Type B pancreatic cell (in vitro differentiated cells): ENCODE measurements at regions not wholly inside any gene's neighbourhood (a gene's known extent, or its start where the extent isn't known, plus 50 kb on each side); places are given as distances from the start of the nearest gene placed in this dataset.

Experiments used
- DNase-seq: peaks from one replicate; pipeline ENCODE4 v3.0.0; 2021; ENCODE audit warnings: mixed read lengths; ENCODE audit not compliant: unreplicated experiment; ENCODE audit errors: extremely low spot score
- H3K27ac Mint-ChIP-seq: 2 replicates; pipeline ENCODE4 v1.8.0; 2021; ENCODE audit warnings: mild to moderate bottlenecking, mixed read lengths
- H3K27me3 Mint-ChIP-seq: 2 replicates; pipeline ENCODE4 v1.8.0; 2021; ENCODE audit warnings: mixed read lengths
- H3K36me3 Mint-ChIP-seq: 2 replicates; pipeline ENCODE4 v1.8.0; 2021; ENCODE audit warnings: mixed read lengths
- H3K4me1 Mint-ChIP-seq: one replicate; pipeline ENCODE4 v1.8.0; 2021; ENCODE audit warnings: mixed read lengths; ENCODE audit not compliant: unreplicated experiment
- H3K4me3 Mint-ChIP-seq: 2 replicates; pipeline ENCODE4 v1.8.0; 2021; ENCODE audit warnings: mild to moderate bottlenecking, mixed read lengths
- H3K9me3 Mint-ChIP-seq: 2 replicates; pipeline ENCODE4 v1.8.0; 2021; ENCODE audit warnings: mixed read lengths
- TF ChIP-seq, protein P1 (sequence below): fragments of 200-600 bp; sonication (generic); conservative IDR thresholded peaks from 2 replicates; pipeline ENCODE4 v1.5.0; 2021; ENCODE audit warnings: antibody characterized with exemption, mild to moderate bottlenecking

DNA sequence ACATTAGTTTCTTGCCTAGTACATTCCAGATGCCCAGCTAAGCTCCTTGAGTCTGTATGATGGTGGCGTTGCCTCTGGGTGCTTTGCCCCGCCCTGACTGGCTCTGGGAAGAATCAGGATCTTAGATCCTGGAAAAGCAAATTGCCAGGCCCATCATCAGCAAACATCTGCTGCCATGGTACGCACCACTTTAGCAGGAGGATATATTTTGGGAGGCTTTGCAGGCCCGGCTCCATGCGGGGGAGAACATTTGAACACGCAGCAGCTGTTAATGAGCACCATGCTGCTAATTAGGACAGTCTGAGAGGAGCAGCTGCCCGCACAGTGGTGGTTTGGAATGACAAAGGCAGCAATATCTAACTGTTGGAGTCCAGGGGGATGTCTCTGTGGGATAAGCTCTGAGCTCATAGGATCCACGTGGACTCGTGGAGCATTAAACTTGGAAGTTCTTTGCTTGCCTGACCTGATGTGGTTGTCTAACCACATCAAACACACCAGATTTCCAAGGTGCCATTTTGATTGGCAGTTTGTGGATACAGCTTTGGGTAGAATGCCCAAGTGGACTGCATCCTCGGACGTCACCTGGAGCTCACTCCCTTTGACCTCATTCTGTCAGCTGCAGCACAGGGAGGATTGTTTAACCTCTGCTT, 217.0 kb upstream of the ZBED5 start:
- Mint-ChIP-seq H3K9me3 (no peaks in the 10 kb centered on the region), H3K4me1 (peaks cover 37% of the 10 kb centered on the region), H3K27ac (no peak overlapping the region), H3K4me3 (no peak overlapping the region), H3K36me3 (no peaks in the 10 kb centered on the region), H3K27me3 (peaks cover 24% of the 10 kb centered on the region)
- TF ChIP-seq, protein P1, sequence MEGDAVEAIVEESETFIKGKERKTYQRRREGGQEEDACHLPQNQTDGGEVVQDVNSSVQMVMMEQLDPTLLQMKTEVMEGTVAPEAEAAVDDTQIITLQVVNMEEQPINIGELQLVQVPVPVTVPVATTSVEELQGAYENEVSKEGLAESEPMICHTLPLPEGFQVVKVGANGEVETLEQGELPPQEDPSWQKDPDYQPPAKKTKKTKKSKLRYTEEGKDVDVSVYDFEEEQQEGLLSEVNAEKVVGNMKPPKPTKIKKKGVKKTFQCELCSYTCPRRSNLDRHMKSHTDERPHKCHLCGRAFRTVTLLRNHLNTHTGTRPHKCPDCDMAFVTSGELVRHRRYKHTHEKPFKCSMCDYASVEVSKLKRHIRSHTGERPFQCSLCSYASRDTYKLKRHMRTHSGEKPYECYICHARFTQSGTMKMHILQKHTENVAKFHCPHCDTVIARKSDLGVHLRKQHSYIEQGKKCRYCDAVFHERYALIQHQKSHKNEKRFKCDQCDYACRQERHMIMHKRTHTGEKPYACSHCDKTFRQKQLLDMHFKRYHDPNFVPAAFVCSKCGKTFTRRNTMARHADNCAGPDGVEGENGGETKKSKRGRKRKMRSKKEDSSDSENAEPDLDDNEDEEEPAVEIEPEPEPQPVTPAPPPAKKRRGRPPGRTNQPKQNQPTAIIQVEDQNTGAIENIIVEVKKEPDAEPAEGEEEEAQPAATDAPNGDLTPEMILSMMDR = no peak
- DNase-seq = no peak

DNA sequence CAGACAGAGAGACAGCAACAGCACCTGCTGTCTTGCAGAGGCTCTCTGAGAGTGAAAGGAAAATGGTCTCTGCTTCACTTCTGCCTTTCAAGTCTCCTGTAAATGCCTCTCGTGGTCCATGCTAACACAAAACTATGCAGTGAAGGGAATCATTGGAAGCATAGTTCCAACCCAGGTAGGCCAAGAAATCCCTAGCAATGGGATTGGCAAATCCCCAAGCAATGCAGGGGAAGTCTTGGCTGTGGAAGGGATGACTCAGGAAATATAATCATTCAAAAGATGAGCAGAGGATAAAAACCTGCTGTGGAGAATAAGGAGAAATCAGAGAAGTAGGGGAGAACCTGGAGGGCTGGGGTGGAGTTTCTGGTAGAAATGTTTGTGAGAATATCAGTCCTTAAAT, 216.1 kb upstream of the ZBED5 start:
- Mint-ChIP-seq H3K4me3 (no peak overlapping the region), H3K36me3 (no peaks in the 10 kb centered on the region), H3K9me3 (no peaks in the 10 kb centered on the region), H3K27ac (no peak overlapping the region), H3K27me3 (peaks cover 19% of the 10 kb centered on the region), H3K4me1 (peaks cover 45% of the 10 kb centered on the region)
- TF ChIP-seq, protein P1 = no peak
- no peak for DNase-seq

DNA sequence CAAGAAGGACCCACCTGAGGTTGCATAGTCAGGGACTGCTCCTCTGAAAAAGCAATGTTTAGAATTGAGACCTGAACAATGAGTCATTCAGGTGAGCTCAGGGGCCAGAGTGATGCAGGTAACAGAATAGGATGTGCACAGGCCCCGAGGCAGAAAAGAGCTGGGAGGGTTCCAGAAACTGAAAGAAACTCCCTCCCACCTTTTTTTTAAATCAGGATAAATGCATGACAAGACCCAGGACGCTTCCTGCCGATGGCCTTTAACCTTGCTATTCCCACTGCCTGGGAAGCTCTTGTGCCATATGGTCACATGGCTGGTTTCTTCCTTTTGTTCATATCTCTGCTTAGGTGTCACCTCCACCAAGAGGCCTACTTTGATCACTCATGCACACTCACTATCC, 214.2 kb upstream of the ZBED5 start:
- Mint-ChIP-seq H3K4me1 (peaks cover 45% of the 10 kb centered on the region), H3K36me3 (no peaks in the 10 kb centered on the region)

DNA sequence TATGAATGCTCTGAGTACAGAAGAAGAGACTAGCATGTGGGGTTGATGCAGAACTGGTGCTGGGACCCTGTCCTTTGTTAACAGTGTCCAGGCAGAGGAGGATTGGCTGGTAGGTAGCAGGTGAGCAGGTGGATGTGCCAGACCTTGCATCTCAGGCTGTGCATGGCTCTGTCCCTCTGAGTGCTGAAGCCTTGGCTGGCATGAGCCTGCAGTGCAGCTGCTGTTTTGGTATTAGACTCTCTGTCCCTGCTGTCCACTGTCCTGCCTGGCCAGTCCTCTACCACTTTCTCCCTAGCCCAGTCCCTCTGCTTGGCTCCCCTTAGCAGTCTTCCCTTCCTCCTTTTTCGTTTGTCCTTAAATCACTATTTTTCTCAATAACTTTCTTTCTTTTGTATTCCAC, 213.6 kb upstream of the ZBED5 start:
- TF ChIP-seq, protein P1 = no peak
- H3K4me3 Mint-ChIP-seq = no peak overlapping the region
- peak overlapping the region; percentile 32 for H3K27ac Mint-ChIP-seq
- H3K9me3 Mint-ChIP-seq = no peaks in the 10 kb centered on the region
- H3K4me1 Mint-ChIP-seq = peaks cover 45% of the 10 kb centered on the region
- peaks cover 19% of the 10 kb centered on the region for H3K27me3 Mint-ChIP-seq
- no peak for DNase-seq
- H3K36me3 Mint-ChIP-seq = no peaks in the 10 kb centered on the region

More for the DNA sequence above, 214.2 kb upstream of the ZBED5 start:
- TF ChIP-seq, protein P1 = no peak
- H3K4me3 Mint-ChIP-seq = no peak overlapping the region
- H3K27ac Mint-ChIP-seq = peak overlapping the region; percentile 32
- H3K27me3 Mint-ChIP-seq = peaks cover 13% of the 10 kb centered on the region
- H3K9me3 Mint-ChIP-seq = no peaks in the 10 kb centered on the region
- DNase-seq = no peak

DNA sequence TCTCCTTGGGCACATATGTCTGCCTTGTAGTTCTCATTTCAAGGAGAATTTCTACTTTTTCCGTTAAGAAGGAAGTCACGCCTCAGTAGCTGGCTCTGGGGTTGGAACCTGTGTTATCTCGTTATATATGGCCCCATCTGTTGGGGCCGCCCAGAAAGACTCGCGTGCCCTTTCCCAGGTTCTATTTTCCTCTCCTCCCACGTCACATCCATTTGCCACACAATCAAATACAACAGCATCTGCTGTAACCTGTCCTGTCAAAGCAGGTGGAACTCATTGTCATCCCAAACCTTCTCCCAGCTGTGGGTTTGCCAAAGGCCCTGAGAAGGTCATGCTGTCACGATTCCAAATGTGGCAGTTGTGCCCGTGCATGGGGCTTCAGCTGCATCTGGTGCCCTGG, 213.1 kb upstream of the ZBED5 start:
- Mint-ChIP-seq H3K27me3 (peaks cover 17% of the 10 kb centered on the region), H3K9me3 (no peaks in the 10 kb centered on the region), H3K4me3 (no peak overlapping the region), H3K27ac (no peak overlapping the region), H3K4me1 (peaks cover 40% of the 10 kb centered on the region), H3K36me3 (no peaks in the 10 kb centered on the region)
- DNase-seq = no peak
- TF ChIP-seq, protein P1 = no peak
